DMS114 treated with DMSO at 0.1 percent for 48 hours (cell line): ENCODE measurements at regions not wholly inside any gene's neighbourhood (a gene's known extent, or its start where the extent isn't known, plus 50 kb on each side); places are given as distances from the start of the nearest gene placed in this dataset.
"Not testable (repeated sequence)": the region's sequence is repeated elsewhere in the genome, so short reads cannot be mapped to it uniquely, and the experiment has no call there.

Experiments
- DNase-seq: peaks from one replicate; lab custom pipeline; 2025; ENCODE audit not compliant: unreplicated experiment; lab: John Stamatoyannopoulos, UW

GRCh38 chr6:28794175-28795002 is 129.4 kb downstream of the TRIM27 start:
- DNase-seq: peak; percentile 71

- DNase-seq: not testable (repeated sequence)
Observed at GRCh38 chr6:28800647-28801046, 123.1 kb downstream of the TRIM27 start.

- peak; percentile 66 for DNase-seq
Observed at GRCh38 chr6:28802417-28803336, 121.1 kb downstream of the TRIM27 start.

- no peak for DNase-seq
Observed at GRCh38 chr6:28803337-28803709, 120.5 kb downstream of the TRIM27 start.

- DNase-seq: peak; percentile 73
Observed at GRCh38 chr6:28807682-28808280, 116.0 kb downstream of the TRIM27 start.

GRCh38 chr6:28808383-28808782 is 115.4 kb downstream of the TRIM27 start:
- no peak for DNase-seq

- peak; percentile 71 for DNase-seq
Observed at GRCh38 chr6:28809947-28810658, 113.7 kb downstream of the TRIM27 start.

GRCh38 chr6:28810659-28811053 is 113.1 kb downstream of the TRIM27 start:
- no peak for DNase-seq

GRCh38 chr6:28811873-28812272 is 111.9 kb downstream of the TRIM27 start:
- no peak for DNase-seq

GRCh38 chr6:28812778-28813569 is 110.8 kb downstream of the TRIM27 start:
- no peak for DNase-seq

GRCh38 chr6:28814032-28814976 is 109.5 kb downstream of the TRIM27 start:
- no peak for DNase-seq

- no peak for DNase-seq
Observed at GRCh38 chr6:28816339-28816908, 107.4 kb downstream of the TRIM27 start.

GRCh38 chr6:28816909-28817807 is 106.6 kb downstream of the TRIM27 start:
- peak; percentile 86 for DNase-seq

- DNase-seq: no peak
Observed at GRCh38 chr6:28817808-28818145, 106.0 kb downstream of the TRIM27 start.

- peak; percentile 40 for DNase-seq
Observed at GRCh38 chr6:28824793-28825731, 98.7 kb downstream of the TRIM27 start.

GRCh38 chr6:28825732-28826293 is 98.0 kb downstream of the TRIM27 start:
- no peak for DNase-seq
